Natural killer cell (primary cell): ENCODE measurements at regions not wholly inside any gene's neighbourhood (a gene's known extent, or its start where the extent isn't known, plus 50 kb on each side); places are given as distances from the start of the nearest gene placed in this dataset.

Experiments
- ATAC-seq, 3 donors: fragments of 150-1000 bp in 2 of 3; fragments of 200-7000 bp in 1 of 3; cut with Tn5 transposase; 1 replicate in 1 of 3; 2 replicates in 2 of 3; pipeline ENCODE4 v1.10.0; 2021; ENCODE audit warnings: mild to moderate bottlenecking in 2 of 3, moderate library complexity in 2 of 3
- DNase-seq, 2 donors: peaks; one replicate each; pipeline versions ENCODE4 v3.0.0 to v3.0.0-alpha.2; 2013 to 2021; ENCODE audit warnings: mixed read lengths in 1 of 2
- H3K27ac ChIP-seq: one replicate; pipeline ENCODE4 v1.5.1; 2013; ENCODE audit warnings: mild to moderate bottlenecking, low read length
- H3K27me3 ChIP-seq: one replicate; pipeline ENCODE4 v1.6.1; 2013; ENCODE audit warnings: low read length; ENCODE audit not compliant: control insufficient read depth, insufficient read depth
- H3K36me3 ChIP-seq: one replicate; pipeline ENCODE4 v1.6.1; 2013; ENCODE audit warnings: low read length; ENCODE audit not compliant: control insufficient read depth, insufficient read depth
- H3K4me1 ChIP-seq: one replicate; pipeline ENCODE4 v1.6.1; 2013; ENCODE audit warnings: low read length; ENCODE audit not compliant: control insufficient read depth, insufficient read depth
- H3K4me3 ChIP-seq: one replicate; pipeline ENCODE4 v1.5.1; 2013; ENCODE audit warnings: low read length
- H3K9me3 ChIP-seq: one replicate; pipeline ENCODE4 v1.6.1; 2013; ENCODE audit warnings: low read length; ENCODE audit not compliant: control insufficient read depth, insufficient read depth
- H3K27ac Mint-ChIP-seq, 2 donors: one replicate each; pipeline ENCODE4 v1.8.0; 2022; ENCODE audit warnings: mild to moderate bottlenecking in 2 of 2, mixed read lengths in 2 of 2, moderate library complexity in 1 of 2
- H3K27me3 Mint-ChIP-seq, 2 donors: one replicate each; pipeline ENCODE4 v1.8.0; 2022; ENCODE audit warnings: low read depth in 2 of 2, mixed read lengths in 2 of 2
- H3K36me3 Mint-ChIP-seq: one replicate; pipeline ENCODE4 v1.8.0; 2022; ENCODE audit warnings: mixed read lengths
- H3K4me1 Mint-ChIP-seq, 2 donors: one replicate each; pipeline ENCODE4 v1.8.0; 2022; ENCODE audit warnings: mixed read lengths in 2 of 2
- H3K4me3 Mint-ChIP-seq: one replicate; pipeline ENCODE4 v1.8.0; 2022; ENCODE audit warnings: mild to moderate bottlenecking, moderate library complexity, mixed read lengths
- H3K9me3 Mint-ChIP-seq, 2 donors: one replicate each; pipeline ENCODE4 v1.8.0; 2022; ENCODE audit warnings: mixed read lengths in 2 of 2
- CTCF ChIP-seq: fragments of 200-600 bp; IDR thresholded peaks from one replicate; pipeline ENCODE4 v1.8.0; 2022; ENCODE audit warnings: antibody characterized with exemption
- WGBS: methylation state at CpG from one replicate; pipeline ENCODE4 v1.1.7; 2013; ENCODE audit warnings: missing lambda C conversion rate; ENCODE audit not compliant: insufficient coverage; 5-methylcytosine and 5-hydroxymethylcytosine counted together
- intact Hi-C: fragments of 100-400 bp; cut with micrococcal nuclease; formaldehyde crosslinking; loops from one replicate; pipeline ENCODE4 v1.14.2; 2022

- 83% methylated on average over 2 of the region's 2 CpGs for WGBS
- intact Hi-C loops: no loop called here
- no peak overlapping the region for H3K4me3 Mint-ChIP-seq
- Histone ChIP-seq H3K4me3 (no peak overlapping the region), H3K36me3 (no peaks in the 10 kb centered on the region), H3K27me3 (no peaks in the 10 kb centered on the region), H3K4me1 (no peaks in the 10 kb centered on the region), H3K9me3 (no peaks in the 10 kb centered on the region), H3K27ac (no peak overlapping the region)
- ATAC-seq (no peak), DNase-seq (no peak)
- TF ChIP-seq CTCF: no peak
- peaks cover 0 to 2% of the 10 kb centered on the region in 2 donors for H3K9me3 Mint-ChIP-seq
- H3K36me3 Mint-ChIP-seq: no peaks in the 10 kb centered on the region
- H3K27ac Mint-ChIP-seq: no peak overlapping the region
- H3K4me1 Mint-ChIP-seq: no peaks in the 10 kb centered on the region
- H3K27me3 Mint-ChIP-seq: no peaks in the 10 kb centered on the region
These were observed 402.0 kb upstream of the GOLIM4 start for GRCh38 chr3:168497741-168498140.

GRCh38 chr3:168497183-168497582, 401.5 kb upstream of the GOLIM4 start:
- ATAC-seq: no peak
- Histone ChIP-seq H3K27ac (no peak overlapping the region), H3K36me3 (no peaks in the 10 kb centered on the region), H3K4me3 (no peak overlapping the region), H3K9me3 (no peaks in the 10 kb centered on the region), H3K4me1 (no peaks in the 10 kb centered on the region), H3K27me3 (no peaks in the 10 kb centered on the region)
- intact Hi-C loops: no loop called here
- Mint-ChIP-seq H3K27ac (no peak overlapping the region), H3K27me3 (no peaks in the 10 kb centered on the region), H3K4me3 (no peak overlapping the region), H3K4me1 (no peaks in the 10 kb centered on the region), H3K36me3 (no peaks in the 10 kb centered on the region), H3K9me3 (peaks cover 0 to 4% of the 10 kb centered on the region in 2 donors)
- no peak for TF ChIP-seq CTCF
- 95% methylated on average over 3 of the region's 4 CpGs for WGBS
- DNase-seq: no peak

- DNase-seq (no peak), ATAC-seq (no peak)
- no peak for TF ChIP-seq CTCF
- no peaks in the 10 kb centered on the region for H3K36me3 Mint-ChIP-seq
- Histone ChIP-seq H3K4me3 (no peak overlapping the region), H3K27me3 (no peaks in the 10 kb centered on the region), H3K4me1 (no peaks in the 10 kb centered on the region), H3K27ac (no peak overlapping the region), H3K9me3 (no peaks in the 10 kb centered on the region), H3K36me3 (no peaks in the 10 kb centered on the region)
- H3K4me3 Mint-ChIP-seq: no peak overlapping the region
- intact Hi-C loops: no loop called here
- H3K27ac Mint-ChIP-seq: no peak overlapping the region
- no peaks in the 10 kb centered on the region for H3K27me3 Mint-ChIP-seq
- no peaks in the 10 kb centered on the region for H3K4me1 Mint-ChIP-seq
- 93% methylated on average over 2 of the region's 2 CpGs for WGBS
- H3K9me3 Mint-ChIP-seq: peaks cover 0 to 4% of the 10 kb centered on the region in 2 donors
These were observed 400.2 kb upstream of the GOLIM4 start for GRCh38 chr3:168495932-168496331.

- Mint-ChIP-seq H3K27me3 (no peaks in the 10 kb centered on the region), H3K36me3 (no peaks in the 10 kb centered on the region), H3K4me1 (no peaks in the 10 kb centered on the region), H3K9me3 (peaks cover 0 to 4% of the 10 kb centered on the region in 2 donors), H3K27ac (no peak overlapping the region), H3K4me3 (no peak overlapping the region)
- Histone ChIP-seq H3K4me1 (no peaks in the 10 kb centered on the region), H3K4me3 (no peak overlapping the region), H3K9me3 (no peaks in the 10 kb centered on the region), H3K27ac (no peak overlapping the region), H3K27me3 (no peaks in the 10 kb centered on the region), H3K36me3 (no peaks in the 10 kb centered on the region)
- no peak for DNase-seq
- no peak for TF ChIP-seq CTCF
- no peak for ATAC-seq
- intact Hi-C loops: no loop called here
- no CpG with 5 or more reads among the region's 2 CpGs for WGBS
These were observed 399.5 kb upstream of the GOLIM4 start for GRCh38 chr3:168495270-168495669.
